ENCODE measurements at regions not wholly inside any gene's neighbourhood (a gene's known extent, or its start where the extent isn't known, plus 50 kb on each side); places are given as distances from the start of the nearest gene placed in this dataset.

- TF ChIP-seq FOXA1 (IDR thresholded peaks at IDR 0.05) (no peak), HNF4G (IDR thresholded peaks at IDR 0.05) (no peak), NR2F2 (IDR thresholded peaks at IDR 0.05) (no peak), MAX (IDR thresholded peaks at IDR 0.05) (no peak), FOXA2 (IDR thresholded peaks at IDR 0.05) (no peak), ZBTB33 (IDR thresholded peaks at IDR 0.05) (no peak)
- Histone ChIP-seq H3K27ac (ENCODE audit: low read depth in 1 of 2, low read length in 2 of 2) (no peak overlapping the region), H3K9ac (ENCODE audit: low read depth in 1 of 2, low read length in 2 of 2) (no peak overlapping the region), H3K27me3 (ENCODE audit: control insufficient read depth in 4 of 4, insufficient read depth in 4 of 4, low read length in 3 of 4) (no peaks in the 10 kb centered on the region), H3K4me1 (ENCODE audit: control insufficient read depth in 4 of 4, insufficient read depth in 4 of 4, low read length in 3 of 4) (no peaks in the 10 kb centered on the region), H3K4me3 (ENCODE audit: low read depth in 1 of 3, low read length in 3 of 3) (no peak overlapping the region), H3K36me3 (ENCODE audit: control insufficient read depth in 4 of 4, insufficient read depth in 3 of 4, low read depth in 1 of 4, low read length in 3 of 4) (no peaks in the 10 kb centered on the region), H3K9me3 (ENCODE audit: control insufficient read depth in 4 of 4, low read length in 3 of 4) (no peaks in the 10 kb centered on the region)
- DNase-seq (ENCODE audit: low spot score): no peak
- WGBS: 89% methylated on average over 4 of the region's 4 CpGs
Measured at GRCh38 chr6:113530769-113531168, 326.4 kb upstream of the MARCKS start.

- no peaks in the 10 kb centered on the region for H3K27me3 ChIP-seq (ENCODE audit: control insufficient read depth in 4 of 4, insufficient read depth in 4 of 4, low read length in 3 of 4)
- no peak overlapping the region for H3K27ac ChIP-seq (ENCODE audit: low read depth in 1 of 2, low read length in 2 of 2)
- DNase-seq (ENCODE audit: low spot score): no peak
- H3K9ac ChIP-seq (ENCODE audit: low read depth in 1 of 2, low read length in 2 of 2): no peak overlapping the region
- WGBS: 87% methylated on average over 2 of the region's 2 CpGs
- H3K9me3 ChIP-seq (ENCODE audit: control insufficient read depth in 4 of 4, low read length in 3 of 4): no peaks in the 10 kb centered on the region
- no peaks in the 10 kb centered on the region for H3K36me3 ChIP-seq (ENCODE audit: control insufficient read depth in 4 of 4, insufficient read depth in 3 of 4, low read depth in 1 of 4, low read length in 3 of 4)
- H3K4me3 ChIP-seq (ENCODE audit: low read depth in 1 of 3, low read length in 3 of 3): no peak overlapping the region
- no peak for TF ChIP-seq RXRA (IDR thresholded peaks at IDR 0.05)
- no peak for TF ChIP-seq FOXA2 (IDR thresholded peaks at IDR 0.05)
- TF ChIP-seq FOXA1 (IDR thresholded peaks at IDR 0.05): no peak
- no peak for TF ChIP-seq ZBTB33 (IDR thresholded peaks at IDR 0.05)
- TF ChIP-seq REST (IDR thresholded peaks at IDR 0.05): no peak
- no peak for TF ChIP-seq JUND (IDR thresholded peaks at IDR 0.05)
- TF ChIP-seq EGR1 (IDR thresholded peaks at IDR 0.05; ENCODE audit: low read depth in 2 of 2): no peak
- no peak for TF ChIP-seq NR2F2 (IDR thresholded peaks at IDR 0.05)
- TF ChIP-seq RAD21 (IDR thresholded peaks at IDR 0.05): no peak
- TF ChIP-seq ATF3 (IDR thresholded peaks at IDR 0.05): no peak
- no peak for TF ChIP-seq HNF4G (IDR thresholded peaks at IDR 0.05)
- no peak for TF ChIP-seq TAF1 (conservative IDR thresholded peaks at IDR 0.05)
- no peak for TF ChIP-seq GABPA (IDR thresholded peaks at IDR 0.05 in 1 of 2, conservative IDR thresholded peaks at IDR 0.05 in 1 of 2)
- no peak for TF ChIP-seq MAX (IDR thresholded peaks at IDR 0.05)
- no peaks in the 10 kb centered on the region for H3K4me1 ChIP-seq (ENCODE audit: control insufficient read depth in 4 of 4, insufficient read depth in 4 of 4, low read length in 3 of 4)
Measured at GRCh38 chr6:113539202-113539601, 317.9 kb upstream of the MARCKS start.
